ENCODE measurements at regions not wholly inside any gene's neighbourhood (a gene's known extent, or its start where the extent isn't known, plus 50 kb on each side); places are given as distances from the start of the nearest gene placed in this dataset.
"Not testable (repeated sequence)": the region's sequence is repeated elsewhere in the genome, so short reads cannot be mapped to it uniquely, and the experiment has no call there.

DNA sequence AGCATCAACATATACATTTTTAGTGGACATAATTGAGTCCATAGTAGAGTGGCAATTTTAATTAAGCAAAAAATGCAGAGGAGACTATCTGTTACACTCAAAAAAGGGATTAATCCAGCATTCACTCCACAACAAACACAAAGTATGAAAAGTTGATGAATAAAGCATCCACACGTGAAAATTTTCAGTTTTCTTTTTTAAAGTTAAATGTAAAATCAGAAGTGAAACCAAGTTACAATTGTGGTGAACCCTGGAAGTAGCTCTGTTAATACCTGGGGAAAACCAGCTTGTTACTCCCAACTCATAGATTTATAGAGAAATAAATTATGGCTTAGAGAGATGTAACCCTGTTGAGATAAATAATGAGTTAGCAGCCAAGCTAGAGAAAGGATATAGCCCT, 807.8 kb downstream of the TRIB2 start:
- Mint-ChIP-seq H3K27me3 (no peaks in the 10 kb centered on the region), H3K4me1 (no peaks in the 10 kb centered on the region), H3K4me3 (no peak overlapping the region), H3K36me3 (no peaks in the 10 kb centered on the region), H3K9me3 (peaks cover 0 to 3% (median 2%) of the 10 kb centered on the region in 3 donors), H3K27ac (no peak overlapping the region)

DNA sequence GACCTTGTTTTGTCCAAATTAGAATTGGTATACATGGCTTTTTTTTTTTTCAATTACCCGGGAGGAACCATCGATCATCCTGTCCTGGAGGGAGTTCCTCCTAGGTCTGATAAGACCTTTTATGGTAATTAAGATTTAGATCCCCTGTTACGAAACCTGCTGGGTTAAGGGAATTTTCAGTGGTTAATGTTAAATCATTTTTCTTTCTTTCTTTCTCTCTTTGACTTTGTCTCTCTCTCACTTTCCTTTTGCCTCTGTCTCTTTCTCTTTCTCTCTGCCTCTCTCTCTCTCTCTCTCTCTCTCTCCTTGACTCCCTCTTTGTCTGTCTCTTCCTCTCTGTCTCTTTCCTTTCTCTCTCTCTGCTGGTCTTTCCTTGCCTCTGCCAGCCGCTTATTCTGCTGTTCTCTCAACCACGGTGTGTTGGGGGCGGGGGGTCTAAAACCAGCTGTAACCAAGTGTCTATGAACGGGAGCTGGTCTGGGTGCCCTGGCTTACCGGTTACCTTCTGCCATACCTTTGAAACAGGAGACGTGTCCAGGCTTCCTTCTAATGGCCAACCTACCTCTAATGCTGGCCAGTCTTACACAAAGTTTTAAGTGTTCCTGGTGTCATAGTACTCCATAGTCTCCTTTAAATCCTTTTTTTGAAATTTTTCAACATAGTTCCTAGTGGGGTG, 815.1 kb downstream of the TRIB2 start:
- H3K4me1 Mint-ChIP-seq, H3K27me3 Mint-ChIP-seq, H3K27ac Mint-ChIP-seq, H3K36me3 Mint-ChIP-seq, H3K9me3 Mint-ChIP-seq: not testable (repeated sequence)
- H3K4me3 Mint-ChIP-seq, result peak overlapping the region in 1 of 4 donors; percentile 47

DNA sequence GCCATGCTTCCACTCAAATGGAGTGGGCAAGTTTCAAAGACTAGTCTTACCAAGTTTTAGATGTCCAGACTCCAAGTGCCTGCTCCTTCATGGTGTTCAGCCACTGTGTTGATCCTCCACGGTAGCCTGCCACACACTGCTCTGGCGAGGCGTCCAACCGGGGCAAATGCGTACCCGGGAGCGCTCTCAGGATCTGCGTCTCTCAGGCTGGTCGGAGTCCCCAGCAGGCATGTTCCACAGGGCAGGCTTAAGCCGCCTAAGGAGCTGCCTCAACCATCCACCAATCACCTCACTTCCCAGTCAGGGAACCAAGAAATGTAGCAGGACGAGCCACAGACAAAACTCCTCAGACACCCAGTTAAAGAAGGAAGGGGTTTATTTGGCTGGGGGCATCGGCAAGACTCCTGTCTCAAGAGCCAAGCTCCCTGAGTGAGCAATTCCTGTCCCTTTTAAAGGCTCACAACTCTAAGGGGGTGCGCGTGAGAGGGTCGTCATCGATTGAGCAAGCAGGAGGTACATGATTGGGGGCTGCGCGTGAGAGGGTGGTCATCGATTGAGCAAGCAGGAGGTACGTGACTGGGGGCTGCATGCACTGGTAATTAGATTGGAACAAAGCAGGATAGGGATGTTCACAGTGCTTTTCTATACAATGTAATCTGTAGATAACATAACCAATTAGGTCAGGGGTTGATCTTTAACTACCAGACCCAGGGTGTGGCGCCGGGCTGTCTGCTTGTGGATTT, 816.2 kb downstream of the TRIB2 start:
- H3K27ac Mint-ChIP-seq, H3K4me1 Mint-ChIP-seq, H3K36me3 Mint-ChIP-seq, H3K27me3 Mint-ChIP-seq, H3K4me3 Mint-ChIP-seq, H3K9me3 Mint-ChIP-seq: not testable (repeated sequence)

DNA sequence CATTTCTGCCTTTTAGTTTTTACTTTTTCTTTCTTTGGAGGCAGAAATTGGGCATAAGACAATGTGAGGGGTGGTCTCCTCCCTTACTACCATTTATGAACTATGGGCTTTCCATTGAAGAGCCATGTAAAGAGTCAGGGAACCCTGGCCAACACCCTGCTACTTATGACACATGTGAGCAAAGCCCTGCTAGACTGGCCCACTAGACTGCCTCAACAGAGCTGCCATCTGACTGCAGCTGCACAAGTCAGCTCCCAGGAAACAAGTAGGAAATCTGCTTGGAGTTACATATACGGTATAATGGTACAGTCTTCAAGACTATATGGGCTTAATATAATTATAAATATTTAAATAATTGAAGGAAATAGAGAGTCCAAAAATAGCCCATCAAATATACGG, 816.8 kb downstream of the TRIB2 start:
- no peaks in the 10 kb centered on the region for H3K4me1 Mint-ChIP-seq

DNA sequence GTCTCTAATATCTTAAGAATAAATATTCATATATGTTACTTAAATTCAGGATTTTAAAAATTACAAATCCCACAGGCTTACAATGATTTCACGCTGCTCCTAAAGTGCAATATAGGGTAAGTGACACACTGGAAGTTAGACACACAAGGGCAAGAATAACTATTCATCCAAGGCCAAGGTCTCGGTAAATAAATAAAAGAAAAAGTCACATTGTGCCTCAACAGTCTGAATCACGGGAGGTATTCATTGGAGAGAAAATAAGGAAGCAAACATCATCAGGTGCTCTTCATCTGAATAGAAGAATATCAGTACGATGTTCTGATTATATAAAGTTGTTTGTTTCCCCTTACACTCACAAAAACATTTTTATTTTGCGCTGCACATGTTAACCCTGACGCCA, 820.2 kb downstream of the TRIB2 start:
- H3K4me3 Mint-ChIP-seq, result no peak overlapping the region
- H3K9me3 Mint-ChIP-seq, result no peaks in the 10 kb centered on the region
- no peak overlapping the region for H3K27ac Mint-ChIP-seq
- H3K4me1 Mint-ChIP-seq, result no peaks in the 10 kb centered on the region
- H3K36me3 Mint-ChIP-seq, result no peaks in the 10 kb centered on the region
- no peaks in the 10 kb centered on the region for H3K27me3 Mint-ChIP-seq

More for the DNA sequence above, 816.8 kb downstream of the TRIB2 start:
- Mint-ChIP-seq H3K27ac (no peak overlapping the region), H3K36me3 (no peaks in the 10 kb centered on the region), H3K4me3 (no peak overlapping the region), H3K9me3 (no peaks in the 10 kb centered on the region), H3K27me3 (no peaks in the 10 kb centered on the region)

DNA sequence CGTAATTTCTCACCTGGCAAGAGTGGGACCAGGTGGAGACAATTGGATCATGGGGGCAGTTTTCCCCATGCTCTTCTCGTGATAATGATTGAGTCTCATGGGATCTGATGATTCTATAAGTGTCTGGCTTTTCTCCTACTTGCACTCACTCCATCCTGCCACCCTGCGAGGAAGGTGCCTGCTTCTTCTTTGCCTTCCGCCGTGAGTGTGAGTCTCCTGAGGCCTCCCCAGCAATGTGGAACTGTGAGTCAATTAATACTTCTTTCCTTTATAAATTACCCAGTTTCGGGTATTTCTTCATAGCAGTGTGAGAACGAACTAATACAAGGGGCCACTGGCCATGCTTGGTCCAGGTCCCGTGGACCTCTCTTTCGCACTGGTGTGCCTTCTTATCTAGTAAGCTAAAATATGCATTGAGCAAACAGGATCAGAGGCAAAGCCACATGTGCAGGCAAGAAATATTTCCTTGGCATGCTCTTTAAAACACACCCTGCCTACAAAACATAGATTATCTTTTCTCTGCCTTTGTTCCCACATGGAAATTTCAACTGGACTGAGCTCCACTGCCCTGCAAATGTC, 821.1 kb downstream of the TRIB2 start:
- no peak overlapping the region for H3K27ac Mint-ChIP-seq
- H3K36me3 Mint-ChIP-seq, result no peaks in the 10 kb centered on the region
- no peaks in the 10 kb centered on the region for H3K9me3 Mint-ChIP-seq
- no peak overlapping the region for H3K4me3 Mint-ChIP-seq
- no peaks in the 10 kb centered on the region for H3K4me1 Mint-ChIP-seq
- H3K27me3 Mint-ChIP-seq, result no peaks in the 10 kb centered on the region

DNA sequence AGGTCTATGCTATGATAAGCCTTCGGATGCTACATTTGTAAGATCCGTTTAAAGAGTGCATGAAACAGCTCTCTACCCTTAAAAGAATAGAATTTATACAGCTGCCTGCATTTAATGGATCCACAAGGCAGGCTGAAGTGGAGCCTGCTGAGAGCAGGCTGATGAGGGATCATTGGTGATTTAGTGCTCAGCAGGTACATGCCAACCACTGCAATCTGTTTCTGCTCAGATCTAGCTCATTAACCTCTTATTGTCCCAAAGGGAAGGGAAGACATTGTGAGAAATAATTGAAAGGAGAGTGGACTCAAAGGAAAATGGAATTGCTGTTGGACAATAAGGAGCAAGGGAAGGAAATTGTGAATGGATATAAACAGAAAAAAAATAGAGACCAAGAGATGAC, 822.6 kb downstream of the TRIB2 start:
- Mint-ChIP-seq H3K9me3 (no peaks in the 10 kb centered on the region), H3K27me3 (no peaks in the 10 kb centered on the region), H3K4me1 (no peaks in the 10 kb centered on the region), H3K4me3 (no peak overlapping the region), H3K27ac (no peak overlapping the region), H3K36me3 (no peaks in the 10 kb centered on the region)

DNA sequence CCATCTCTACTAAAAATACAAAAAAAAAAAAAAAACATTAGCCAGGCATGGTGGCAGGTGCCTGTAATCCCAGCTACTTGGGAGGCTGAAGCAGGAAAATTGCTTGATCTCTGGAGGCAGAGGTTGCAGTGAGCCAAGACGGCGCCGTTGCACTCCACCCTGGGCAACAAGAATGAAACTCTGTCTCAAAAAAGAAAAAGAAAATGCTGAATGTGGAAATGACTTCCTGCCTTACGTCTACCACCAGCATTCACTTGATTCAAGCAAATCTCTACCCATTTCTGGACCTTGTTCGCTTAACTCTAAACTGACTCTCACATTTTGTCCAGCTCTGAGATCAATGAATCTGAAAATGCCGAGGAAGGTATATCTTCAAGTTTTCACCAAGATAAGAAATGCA, 825.3 kb downstream of the TRIB2 start:
- no peaks in the 10 kb centered on the region for H3K27me3 Mint-ChIP-seq
- no peak overlapping the region for H3K4me3 Mint-ChIP-seq
- no peaks in the 10 kb centered on the region for H3K9me3 Mint-ChIP-seq
- H3K27ac Mint-ChIP-seq, result no peak overlapping the region
- H3K36me3 Mint-ChIP-seq, result no peaks in the 10 kb centered on the region
- H3K4me1 Mint-ChIP-seq, result no peaks in the 10 kb centered on the region

DNA sequence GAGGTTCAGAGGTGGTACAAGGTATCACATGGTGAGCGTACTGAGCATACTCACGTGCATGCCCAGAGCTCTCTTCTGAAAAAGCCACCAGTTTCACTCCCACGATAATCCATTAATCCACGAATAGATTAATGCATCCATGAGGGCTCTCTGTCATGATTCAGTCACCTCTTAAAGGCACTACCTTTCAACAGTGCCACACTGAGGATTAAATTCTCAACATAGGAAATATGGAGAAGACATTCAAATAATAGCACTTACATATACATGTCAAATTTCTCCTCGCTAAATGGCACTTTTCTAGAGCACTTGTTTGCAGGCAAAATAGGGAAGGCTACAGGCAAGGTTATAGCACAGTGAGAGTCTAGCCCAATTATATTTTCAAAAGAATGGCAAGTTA, 825.9 kb downstream of the TRIB2 start:
- H3K36me3 Mint-ChIP-seq, result no peaks in the 10 kb centered on the region
- no peak overlapping the region for H3K27ac Mint-ChIP-seq
- no peaks in the 10 kb centered on the region for H3K9me3 Mint-ChIP-seq
- H3K27me3 Mint-ChIP-seq, result no peaks in the 10 kb centered on the region
- no peaks in the 10 kb centered on the region for H3K4me1 Mint-ChIP-seq
- no peak overlapping the region for H3K4me3 Mint-ChIP-seq

DNA sequence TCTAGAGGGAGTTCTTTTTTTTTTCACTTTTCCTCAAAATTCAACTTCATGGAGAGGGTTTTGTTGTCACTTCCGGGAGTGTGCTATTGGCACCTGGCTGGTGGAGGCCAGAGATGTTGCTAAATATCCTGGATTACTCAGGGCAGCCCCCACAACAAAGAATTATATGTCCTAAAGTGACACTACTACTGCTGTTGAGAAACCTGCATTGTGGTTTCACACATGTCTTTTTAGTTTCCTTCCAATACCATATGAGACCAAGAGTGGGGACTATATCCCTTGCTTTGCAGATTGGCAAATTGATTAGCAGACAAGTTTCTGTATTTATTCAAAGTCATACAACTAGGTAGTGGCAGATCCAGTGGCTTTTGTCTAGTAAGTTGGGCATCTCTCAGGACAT, 826.8 kb downstream of the TRIB2 start:
- no peaks in the 10 kb centered on the region for H3K9me3 Mint-ChIP-seq
- H3K36me3 Mint-ChIP-seq, result no peaks in the 10 kb centered on the region
- no peaks in the 10 kb centered on the region for H3K4me1 Mint-ChIP-seq
- no peak overlapping the region for H3K27ac Mint-ChIP-seq
- H3K4me3 Mint-ChIP-seq, result no peak overlapping the region
- no peaks in the 10 kb centered on the region for H3K27me3 Mint-ChIP-seq

DNA sequence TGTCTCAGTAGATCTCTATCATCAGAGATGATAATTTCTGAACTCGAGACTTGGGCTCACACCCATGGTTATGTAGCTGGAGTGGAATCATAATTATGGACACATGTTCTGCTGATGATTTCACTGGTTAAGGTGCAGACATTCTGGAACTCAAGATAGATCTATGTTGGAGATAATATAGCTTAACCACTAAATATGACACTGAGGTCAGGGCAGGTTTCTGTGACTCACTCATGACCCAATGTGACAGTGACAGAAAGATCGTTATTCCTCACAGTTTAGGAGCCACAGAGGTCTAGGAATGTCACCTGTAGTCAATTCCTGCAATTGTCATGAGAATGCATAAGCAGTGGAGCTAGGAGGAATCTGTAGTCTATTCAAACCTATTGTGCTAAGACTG, 828.6 kb downstream of the TRIB2 start:
- no peak overlapping the region for H3K27ac Mint-ChIP-seq
- H3K27me3 Mint-ChIP-seq, result no peaks in the 10 kb centered on the region
- H3K4me1 Mint-ChIP-seq, result no peaks in the 10 kb centered on the region

DNA sequence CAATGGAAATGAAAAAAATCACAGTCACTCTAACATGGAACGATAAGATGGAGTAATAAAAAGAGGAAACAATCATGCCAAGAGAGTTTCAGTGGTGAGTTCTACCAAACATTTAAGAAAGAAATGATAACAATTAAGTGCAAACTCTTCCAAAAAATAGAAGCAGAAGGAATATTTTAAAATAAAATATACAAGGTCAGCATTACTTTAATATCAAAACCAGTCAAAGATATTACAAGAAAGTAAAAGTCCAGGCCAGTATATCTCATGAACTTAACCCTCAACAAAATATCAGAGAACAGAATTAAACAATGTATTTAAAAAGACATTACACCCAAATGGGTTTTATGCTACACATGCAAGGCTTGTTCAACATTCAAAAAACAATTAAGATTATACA, 829.4 kb downstream of the TRIB2 start:
- H3K36me3 Mint-ChIP-seq, result no peaks in the 10 kb centered on the region
- H3K4me1 Mint-ChIP-seq, result no peaks in the 10 kb centered on the region
- no peak overlapping the region for H3K27ac Mint-ChIP-seq
- H3K27me3 Mint-ChIP-seq, result no peaks in the 10 kb centered on the region
- H3K9me3 Mint-ChIP-seq, result peaks cover 2 to 3% (median 2%) of the 10 kb centered on the region in 3 donors
- H3K4me3 Mint-ChIP-seq, result no peak overlapping the region

More for the DNA sequence above, 828.6 kb downstream of the TRIB2 start:
- H3K9me3 Mint-ChIP-seq, result peaks cover 0 to 2% (median 2%) of the 10 kb centered on the region in 3 donors
- no peaks in the 10 kb centered on the region for H3K36me3 Mint-ChIP-seq
- H3K4me3 Mint-ChIP-seq, result no peak overlapping the region

DNA sequence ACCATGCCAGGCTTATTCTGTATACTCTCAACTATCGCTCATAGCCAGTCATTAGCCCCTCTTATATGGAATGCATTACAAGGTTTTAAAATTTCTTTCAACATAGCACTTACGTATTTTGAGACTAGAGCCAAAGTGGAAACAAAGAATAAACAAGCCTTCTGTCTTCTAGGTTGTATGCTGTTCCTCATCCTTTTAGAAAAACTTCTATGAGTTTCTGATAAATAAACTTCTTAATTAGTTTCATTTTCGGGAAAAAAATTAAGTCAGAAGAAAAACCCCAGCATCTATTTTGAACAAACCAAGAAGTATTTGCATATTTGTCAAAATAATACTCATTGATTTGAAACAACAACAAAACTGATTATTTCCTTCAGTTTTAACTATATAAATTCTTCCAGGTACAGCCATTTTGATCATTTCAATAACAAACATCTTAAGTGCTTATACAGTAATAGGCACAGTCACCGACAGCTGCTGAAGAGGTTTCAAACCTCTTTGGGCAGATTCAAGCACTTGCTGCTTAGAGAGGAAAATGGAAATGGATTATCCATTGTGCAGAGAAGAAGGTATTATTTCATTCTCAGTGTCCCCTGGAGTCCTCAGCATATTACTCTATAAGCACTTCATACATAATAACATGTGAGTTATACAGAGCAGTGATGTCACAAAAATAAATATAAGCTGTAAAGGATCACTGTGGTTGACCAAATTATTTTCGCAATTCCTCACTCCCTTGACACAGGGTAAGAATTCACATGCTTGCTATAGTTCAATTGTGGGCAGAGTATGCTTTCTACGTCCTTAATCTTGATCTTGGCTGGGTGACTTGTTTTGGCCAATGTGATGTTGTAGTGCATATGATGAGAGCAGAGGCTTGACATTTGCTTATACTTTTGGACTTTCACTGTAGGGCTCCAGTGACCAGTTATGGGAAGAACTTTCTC, 833.8 kb downstream of the TRIB2 start:
- H3K4me3 Mint-ChIP-seq, result no peak overlapping the region
- H3K36me3 Mint-ChIP-seq, result no peaks in the 10 kb centered on the region
- no peaks in the 10 kb centered on the region for H3K27me3 Mint-ChIP-seq
- no peak overlapping the region for H3K27ac Mint-ChIP-seq
- H3K4me1 Mint-ChIP-seq, result no peaks in the 10 kb centered on the region
- peaks cover 2 to 8% (median 5%) of the 10 kb centered on the region in 3 donors for H3K9me3 Mint-ChIP-seq

DNA sequence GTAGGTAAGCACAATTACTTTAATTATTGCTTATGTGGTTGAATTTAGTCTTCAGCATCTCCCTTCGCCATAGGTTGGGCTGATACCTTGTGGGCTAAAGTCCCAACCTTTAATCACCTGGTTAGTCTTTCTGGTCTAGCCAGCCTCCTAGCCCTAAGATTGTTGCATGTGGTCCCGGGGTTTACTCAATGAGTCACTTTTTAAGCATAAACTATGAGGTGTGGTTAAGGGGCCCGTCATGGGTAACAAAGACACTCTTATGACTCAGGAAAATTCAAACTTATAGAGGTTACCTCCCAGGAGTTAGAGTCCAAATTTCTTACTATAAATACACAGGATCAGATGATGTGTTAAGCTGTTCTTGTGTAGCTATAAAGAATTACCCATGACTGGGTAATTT, 841.6 kb downstream of the TRIB2 start:
- H3K27ac Mint-ChIP-seq, result no peak overlapping the region
- H3K4me3 Mint-ChIP-seq, result no peak overlapping the region
- no peaks in the 10 kb centered on the region for H3K27me3 Mint-ChIP-seq
- peaks cover 0 to 1% (median 0%) of the 10 kb centered on the region in 3 donors for H3K4me1 Mint-ChIP-seq
- H3K36me3 Mint-ChIP-seq, result no peaks in the 10 kb centered on the region
- peaks cover 0 to 6% (median 5%) of the 10 kb centered on the region in 3 donors for H3K9me3 Mint-ChIP-seq

DNA sequence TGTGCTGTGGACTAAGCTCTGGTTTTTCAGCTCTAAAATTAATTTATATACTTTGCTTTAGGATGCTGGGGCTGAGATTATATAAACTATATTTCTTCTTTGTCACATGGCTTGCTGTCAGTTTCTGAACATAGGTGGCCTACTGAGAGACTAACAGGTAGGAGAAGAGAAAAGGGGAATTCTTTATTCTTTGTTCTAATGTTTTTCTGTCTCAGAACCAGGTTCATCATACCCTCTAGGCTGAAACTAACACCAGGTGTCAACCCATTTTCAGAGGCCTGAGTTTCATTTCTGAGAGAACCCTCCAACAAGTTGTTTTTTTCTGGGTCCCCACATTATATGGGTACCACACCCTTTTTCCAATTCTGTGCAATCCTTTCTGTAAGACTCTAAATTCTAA, 843.6 kb downstream of the TRIB2 start:
- peaks cover 0 to 6% (median 5%) of the 10 kb centered on the region in 3 donors for H3K9me3 Mint-ChIP-seq
- H3K27ac Mint-ChIP-seq, result no peak overlapping the region
- no peak overlapping the region for H3K4me3 Mint-ChIP-seq
- H3K4me1 Mint-ChIP-seq, result peaks cover 0 to 1% (median 0%) of the 10 kb centered on the region in 3 donors
- no peaks in the 10 kb centered on the region for H3K27me3 Mint-ChIP-seq
- no peaks in the 10 kb centered on the region for H3K36me3 Mint-ChIP-seq

Measured in IgD-negative memory B cell (primary cell).